GM21737 (cell line): ENCODE measurements at regions not wholly inside any gene's neighbourhood (a gene's known extent, or its start where the extent isn't known, plus 50 kb on each side); places are given as distances from the start of the nearest gene placed in this dataset.
A peak's percentile ranks its signal among the peaks of the same experiment; 100 is the strongest.

ENCODE experiments used
- ATAC-seq: cut with Tn5 transposase; IDR thresholded peaks from one replicate; pipeline ENCODE4 v1.9.1; 2021; ENCODE audit warnings: mild to moderate bottlenecking, moderate library complexity; ENCODE audit not compliant: unreplicated experiment

DNA sequence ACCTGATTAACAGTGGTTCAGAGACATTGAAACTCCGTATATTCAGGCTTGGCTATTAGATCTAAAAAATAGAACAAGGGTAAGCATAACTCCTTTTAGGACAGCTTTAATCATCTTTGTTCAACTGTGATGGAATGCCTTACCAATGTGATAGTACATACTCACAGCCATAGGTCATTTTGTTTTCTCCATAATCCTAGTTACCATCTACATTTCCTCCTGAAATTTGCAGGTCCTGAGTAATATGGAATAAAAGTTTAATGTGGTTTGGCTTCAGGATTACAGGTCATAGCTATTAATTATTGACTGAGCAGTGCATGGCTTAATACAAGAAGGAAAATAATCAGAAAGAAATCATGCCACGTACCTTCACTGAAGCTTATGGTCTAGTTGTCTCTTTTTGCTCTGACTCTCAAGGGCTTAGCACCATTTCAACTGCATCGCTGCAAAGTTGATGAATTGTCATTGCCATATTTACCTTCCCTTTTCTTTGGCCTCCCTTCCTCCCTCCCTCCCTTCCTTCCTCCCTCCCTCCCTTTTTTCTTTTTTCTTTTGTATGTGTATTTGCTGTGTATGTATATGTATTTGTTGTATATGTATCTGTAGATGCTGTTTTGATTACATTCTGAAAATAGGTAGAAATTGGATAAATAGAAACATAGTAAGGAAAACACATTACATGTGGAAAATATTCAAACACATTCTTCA is 250.9 kb upstream of the ZNF608 start:
- ATAC-seq: no peak

DNA sequence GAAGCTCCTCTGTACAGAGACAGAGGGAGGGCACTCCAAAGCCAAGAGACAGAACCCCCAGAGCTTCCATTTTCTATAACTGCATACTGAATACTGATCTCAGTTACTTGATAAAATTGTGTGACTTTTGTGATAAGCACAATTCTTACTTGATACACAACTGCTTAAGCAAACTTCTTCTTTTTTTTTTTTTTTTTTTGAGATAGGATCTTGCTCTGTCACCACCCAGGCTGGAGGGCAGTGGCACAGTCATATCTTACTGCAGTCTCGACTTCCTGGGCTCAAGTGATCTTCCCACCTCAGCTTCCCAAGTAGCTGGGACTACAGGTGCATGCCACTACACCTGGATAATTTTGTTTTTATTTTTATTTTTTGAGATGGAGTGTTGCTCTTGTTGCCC is 252.1 kb upstream of the ZNF608 start:
- no peak for ATAC-seq

DNA sequence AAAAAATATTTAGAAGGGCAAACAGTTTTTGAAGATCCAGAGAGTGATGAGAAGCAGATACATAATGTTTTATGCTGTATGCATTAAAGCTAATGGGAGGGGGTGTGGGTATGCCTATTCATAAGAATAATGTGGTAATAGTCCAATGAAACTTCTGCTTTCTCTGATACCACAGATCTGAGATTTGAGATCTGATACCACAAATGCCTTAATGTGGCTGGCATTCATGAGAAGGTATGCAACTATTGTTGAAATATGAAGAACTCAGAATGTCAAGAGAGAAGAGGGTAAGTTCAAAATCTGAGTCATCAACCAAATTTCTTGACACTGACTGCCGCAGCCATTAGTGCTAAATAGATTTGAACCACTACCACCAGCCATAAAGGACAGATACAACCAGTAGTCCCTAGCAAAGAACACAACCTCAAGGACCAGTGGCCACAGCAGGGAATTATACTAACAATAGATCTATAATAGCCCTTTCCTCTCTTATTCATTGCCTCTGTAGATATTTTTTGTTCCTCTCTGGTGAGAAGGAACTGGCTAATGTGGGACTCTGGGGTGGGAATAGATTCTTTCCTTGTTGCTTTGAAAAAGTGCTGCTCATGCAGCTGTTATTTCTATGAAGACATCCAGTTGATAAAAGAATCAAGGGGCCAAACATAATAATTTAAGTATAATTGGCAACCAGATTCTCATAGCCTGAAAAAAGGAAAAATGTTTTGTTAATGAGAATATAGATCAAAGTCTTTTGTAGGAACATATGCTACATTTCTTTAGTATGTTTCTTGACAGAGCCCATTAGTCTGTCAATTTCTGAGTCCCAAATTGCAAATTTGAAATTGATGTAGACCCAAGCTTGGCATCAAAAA is 256.5 kb upstream of the ZNF608 start:
- ATAC-seq: no peak

DNA sequence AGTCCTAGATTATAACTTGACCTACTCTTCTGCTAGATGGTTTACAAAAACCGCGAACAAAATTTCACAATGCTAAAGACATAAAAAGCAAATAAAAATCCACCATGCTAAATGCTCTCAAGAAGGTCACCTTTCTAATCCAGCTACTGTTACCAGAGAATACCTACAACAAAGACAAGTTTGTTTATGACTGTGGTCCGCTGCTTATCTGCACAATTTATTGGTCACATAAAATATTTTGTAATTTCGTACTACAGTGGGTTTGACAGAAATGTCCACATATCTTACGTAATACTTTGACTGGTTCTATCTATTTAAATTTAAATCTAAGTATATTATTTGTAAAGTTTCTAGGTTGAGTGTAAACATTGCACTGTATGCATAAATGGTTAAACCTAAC is 257.6 kb upstream of the ZNF608 start:
- no peak for ATAC-seq

DNA sequence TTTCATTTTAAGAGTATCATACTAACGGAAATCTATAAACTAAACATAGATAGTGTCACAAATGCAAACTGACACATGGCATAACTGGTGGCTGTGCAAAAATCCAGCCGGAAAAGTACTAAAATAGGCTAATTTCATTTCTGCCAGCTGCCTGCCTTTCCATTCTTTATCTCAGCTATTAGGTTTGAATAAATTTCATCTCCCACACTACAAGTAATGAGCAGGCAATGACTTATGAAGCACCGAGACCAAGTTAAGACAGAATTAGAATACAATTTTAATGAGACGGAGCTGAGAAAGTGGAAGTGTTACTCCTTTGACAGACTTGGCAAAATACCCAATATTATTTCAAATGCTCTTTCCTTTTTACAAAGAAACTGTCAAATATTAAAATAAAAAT is 258.8 kb upstream of the ZNF608 start:
- ATAC-seq: no peak

DNA sequence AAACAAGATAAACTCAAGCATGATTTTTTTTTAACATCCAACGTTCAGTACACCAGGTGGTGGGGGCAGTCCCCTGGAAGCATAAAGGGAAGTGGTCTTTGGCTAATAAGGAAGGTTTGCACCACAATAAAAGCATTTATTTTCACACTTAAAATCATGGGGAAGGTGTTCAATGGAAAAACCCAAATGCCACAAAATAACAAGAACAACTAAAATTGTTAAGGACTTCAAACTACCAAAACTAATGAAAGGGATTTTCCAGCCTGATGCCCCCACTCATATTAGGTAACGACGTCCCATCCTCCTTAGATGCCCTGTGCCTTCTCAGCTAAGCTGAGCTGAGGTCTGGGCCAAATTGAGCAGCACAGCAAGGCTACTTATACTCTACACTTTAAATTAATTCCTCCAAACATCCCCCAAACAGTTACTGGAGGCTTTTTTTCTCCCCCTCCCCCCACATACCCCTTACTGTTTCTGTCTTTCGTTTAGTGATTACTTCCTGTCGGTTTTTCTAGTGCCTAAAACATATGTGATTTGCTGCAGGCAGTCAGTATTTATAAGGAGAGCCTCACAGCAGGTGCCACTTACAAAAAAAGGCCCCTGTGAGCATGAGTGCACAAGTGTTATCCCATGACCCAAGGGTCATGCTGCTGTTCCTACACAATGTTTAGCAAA is 259.7 kb upstream of the ZNF608 start:
- peak; percentile 70 for ATAC-seq

DNA sequence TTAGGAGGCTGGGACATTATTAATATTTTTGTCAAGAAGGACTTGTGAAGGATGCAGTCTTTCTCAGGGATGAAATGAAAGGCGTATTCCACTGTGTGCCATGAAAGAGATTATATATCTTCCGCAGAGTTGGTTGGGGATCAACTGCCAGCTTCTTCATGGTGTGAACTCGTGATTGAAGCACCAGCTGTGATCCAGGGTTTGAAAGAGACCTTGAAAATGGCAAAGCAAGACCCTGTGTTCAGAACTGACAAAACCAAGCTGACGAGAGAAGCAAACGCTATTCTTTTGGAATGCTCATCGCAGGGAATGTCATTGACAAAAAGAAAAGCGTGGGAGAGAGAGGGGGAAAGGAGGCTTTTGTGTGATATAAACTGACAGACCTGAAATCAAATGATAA is 263.9 kb upstream of the ZNF608 start:
- no peak for ATAC-seq

DNA sequence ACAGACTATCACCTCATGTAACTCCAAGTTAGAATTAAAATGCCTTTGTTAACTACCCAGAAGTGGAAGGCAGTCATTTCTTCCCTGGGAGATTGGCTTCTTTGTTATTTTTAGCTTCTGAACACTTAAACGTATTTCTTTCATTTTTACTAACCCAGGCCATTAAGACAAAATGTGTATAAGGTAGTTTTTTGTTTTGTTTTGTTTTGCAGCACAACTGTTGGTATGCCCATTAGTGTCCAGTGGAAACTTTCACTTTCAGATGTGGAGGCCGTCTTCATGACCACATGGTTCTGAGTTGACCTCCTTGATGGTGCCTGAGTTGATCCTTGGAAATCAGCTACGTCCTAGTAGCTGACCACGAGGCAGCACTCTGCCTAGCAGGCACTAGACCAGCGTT is 264.6 kb upstream of the ZNF608 start:
- ATAC-seq: no peak

DNA sequence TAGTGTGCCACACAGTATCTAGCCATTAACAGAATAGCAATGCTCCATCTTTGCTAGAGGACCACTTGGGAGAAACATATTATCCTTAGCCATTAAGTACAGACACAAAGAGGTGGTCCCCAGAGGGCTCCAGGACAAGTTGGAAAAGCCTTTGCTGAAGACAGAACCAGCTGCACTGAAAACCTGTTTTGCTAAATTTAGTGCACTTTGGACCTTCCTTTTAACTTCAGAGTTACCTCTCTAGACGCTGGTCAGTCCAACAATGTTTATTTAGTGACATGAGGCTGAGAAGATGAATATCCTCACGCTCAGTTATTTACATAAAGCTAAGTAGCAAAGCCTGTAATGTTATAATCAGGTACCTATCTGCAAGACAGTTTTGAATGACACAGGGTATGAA is 265.0 kb upstream of the ZNF608 start:
- ATAC-seq: no peak

DNA sequence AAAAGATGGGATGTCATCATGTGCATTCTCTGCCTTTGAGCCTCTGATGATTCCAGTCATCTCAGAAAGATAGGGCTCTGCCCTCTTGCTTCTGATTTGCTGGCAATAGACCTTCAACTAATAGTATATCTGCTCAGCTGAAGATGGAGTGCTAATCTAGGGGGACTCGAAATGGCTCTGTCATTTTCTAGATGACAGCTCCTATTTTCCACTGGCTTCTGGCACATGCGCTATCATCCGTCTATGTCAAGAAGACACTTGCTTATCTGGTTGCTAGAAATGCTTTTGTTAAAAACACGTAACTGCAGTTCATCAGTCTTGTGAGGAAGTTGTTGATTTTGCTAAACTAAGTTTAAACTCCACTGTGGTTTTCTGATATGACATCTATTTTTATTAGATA is 265.5 kb upstream of the ZNF608 start:
- no peak for ATAC-seq

DNA sequence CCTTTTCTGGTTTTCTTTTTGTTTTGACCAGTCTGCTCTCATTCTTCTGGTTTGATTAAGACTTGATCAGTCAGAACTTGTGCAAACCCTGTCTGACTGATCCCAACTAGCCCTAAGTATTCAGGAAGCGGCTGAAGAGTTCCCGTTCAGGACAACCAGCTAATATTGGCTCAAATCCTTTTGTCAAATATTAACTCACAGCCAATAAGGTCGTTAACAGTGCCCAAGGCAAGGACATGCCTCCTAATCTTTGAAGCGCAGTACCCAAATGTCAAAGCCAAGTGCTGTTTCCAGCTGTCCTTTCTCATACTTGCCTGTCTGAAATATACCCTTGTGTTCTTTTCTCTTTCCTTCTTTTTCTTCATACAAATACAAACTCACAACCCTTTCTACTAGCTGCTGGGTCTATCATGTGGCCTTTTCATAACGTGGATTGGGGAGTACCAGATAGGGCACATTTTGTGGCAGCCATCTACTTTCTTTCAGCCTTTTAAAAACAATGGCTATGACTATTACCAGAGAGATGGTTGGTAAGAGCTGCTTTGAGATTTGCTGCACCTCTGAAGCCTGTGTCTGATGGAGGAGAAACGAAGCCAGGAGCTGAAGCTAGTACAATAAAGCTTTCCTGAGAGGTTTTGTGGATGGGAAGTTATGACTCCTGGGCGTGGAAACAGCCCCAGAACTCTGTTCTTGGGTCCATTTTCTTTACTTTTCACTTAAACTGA is 266.4 kb upstream of the ZNF608 start:
- no peak for ATAC-seq

DNA sequence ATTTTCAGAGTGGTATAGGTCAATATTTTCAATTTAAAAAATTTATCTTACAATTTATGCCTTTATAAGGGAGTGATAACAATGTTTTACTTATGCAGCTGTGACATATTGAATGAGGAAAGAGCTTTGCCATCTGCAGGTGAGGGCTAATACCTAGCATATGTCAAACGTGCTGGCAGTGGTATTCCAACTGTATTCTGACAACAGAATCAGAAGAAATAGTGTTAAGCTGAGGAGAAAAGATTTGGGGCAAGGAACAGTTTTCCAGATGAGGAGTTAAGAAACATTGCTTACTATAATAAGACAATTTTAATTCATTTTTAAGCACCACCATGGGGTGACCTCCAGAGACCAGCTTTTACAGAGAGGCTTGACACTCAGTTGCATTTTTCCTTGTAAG is 267.8 kb upstream of the ZNF608 start:
- ATAC-seq: no peak

DNA sequence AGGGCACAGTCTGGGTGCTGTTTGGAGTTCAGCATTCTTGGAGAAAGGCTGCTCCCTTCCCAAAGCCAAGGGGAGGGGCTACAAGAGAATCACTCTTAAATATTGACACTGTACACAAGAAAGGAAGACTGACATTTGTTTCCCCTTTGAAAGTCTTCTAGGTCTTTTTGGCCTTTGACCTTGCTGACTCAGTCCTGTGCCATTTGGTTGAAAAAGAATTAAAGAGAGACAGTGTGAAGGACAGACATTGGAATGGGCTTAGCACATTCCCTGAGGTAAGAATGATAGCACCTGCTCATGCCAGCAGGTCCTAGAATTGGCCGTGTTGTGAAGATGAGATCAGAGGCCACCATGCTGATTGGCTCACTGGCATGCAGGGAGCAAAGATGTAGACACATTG is 271.4 kb upstream of the ZNF608 start:
- ATAC-seq: no peak

DNA sequence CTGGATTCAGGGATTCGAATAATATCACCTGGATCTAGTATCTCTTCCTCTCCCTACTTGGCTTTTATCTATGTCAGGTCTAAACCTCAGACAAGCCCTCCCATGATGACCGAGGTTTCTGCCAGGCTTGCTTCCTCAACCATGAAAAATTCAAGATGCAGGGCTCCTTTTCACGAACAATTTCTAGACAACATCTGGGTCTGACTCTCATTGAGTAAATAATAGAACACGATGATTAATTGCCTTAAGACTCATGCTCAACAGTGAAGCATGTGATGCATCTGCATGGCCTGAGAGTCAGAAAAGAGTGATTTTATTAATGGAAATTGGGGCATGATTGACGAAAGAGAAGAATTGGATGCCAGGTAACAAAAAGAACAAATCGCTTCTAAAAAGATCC is 277.2 kb upstream of the ZNF608 start:
- ATAC-seq: no peak

DNA sequence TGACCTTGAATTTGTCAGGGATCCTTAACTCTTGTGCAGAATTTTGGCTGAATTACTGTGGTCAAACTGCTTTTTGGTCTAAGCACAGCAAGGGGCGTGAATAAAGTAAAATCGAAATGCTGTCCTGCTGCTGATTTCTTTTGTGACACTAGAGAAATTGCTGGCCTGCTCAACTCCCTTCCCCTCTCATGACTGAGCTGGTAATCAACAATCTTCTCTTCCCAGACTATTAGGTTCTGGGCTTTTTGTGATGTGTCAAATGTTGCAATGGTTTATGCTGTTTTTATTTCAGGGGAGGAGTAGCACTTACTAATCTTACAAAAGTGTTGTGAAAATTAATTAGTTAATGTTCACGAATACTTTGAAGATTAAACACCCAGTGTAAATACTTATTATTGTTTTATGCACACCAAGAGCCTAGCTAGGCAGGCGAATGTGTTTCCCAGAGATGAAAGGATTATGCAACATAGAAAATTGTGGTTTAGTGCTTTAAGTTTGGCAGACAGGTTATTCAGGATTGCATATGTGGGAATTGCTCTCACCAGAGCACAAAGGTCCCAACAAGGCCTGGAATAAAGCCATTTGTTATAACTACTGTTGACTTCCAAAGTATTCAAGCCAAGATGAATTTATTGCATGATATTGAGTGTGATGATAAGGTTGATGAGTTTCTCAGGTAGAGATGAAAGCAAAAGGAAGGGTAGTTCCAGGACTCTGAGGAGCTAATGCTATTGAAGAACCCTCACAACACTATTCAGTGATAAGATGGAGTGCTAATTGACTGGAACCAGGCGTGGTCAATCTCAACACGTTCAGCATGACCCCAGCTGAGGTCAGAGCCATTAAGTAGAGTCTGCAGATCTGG is 280.7 kb upstream of the ZNF608 start:
- ATAC-seq: no peak

DNA sequence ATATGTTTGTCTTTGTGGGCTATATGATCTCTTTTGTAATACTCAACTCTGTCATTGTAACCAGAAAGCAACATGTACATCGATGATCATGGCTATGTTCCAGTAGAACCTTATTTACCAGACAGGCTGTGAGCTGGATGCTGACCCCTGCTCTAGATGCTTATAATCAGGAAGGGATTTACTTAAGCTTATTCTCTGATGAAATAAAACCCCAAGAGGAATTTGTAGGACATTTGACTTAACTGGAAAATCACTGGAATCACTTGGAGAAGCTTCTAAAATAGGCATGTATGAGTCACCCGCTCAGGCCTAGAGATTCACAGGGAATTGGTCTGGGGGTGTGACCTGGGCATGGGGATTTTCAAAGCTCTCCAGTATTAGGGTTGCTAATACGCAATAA is 285.8 kb upstream of the ZNF608 start:
- ATAC-seq: no peak

DNA sequence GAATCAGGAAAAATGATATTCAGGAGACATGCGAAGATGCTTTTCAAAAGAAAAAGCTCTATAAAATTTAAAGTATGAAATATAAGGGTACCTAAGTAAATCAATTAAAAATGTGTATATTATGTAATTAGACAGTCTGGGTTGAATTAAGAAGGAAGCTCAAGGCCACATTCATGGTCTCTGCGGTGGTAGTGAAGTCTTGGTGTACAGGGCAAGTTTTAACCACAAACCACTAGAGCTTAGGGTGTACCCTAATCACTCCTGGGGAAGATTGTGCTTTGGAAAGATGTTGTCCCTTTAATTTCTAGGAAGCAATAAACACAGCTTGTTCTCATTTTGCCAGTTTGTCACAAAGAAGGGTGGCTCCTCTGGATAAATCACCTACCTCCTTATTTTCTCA is 287.2 kb upstream of the ZNF608 start:
- ATAC-seq: no peak

DNA sequence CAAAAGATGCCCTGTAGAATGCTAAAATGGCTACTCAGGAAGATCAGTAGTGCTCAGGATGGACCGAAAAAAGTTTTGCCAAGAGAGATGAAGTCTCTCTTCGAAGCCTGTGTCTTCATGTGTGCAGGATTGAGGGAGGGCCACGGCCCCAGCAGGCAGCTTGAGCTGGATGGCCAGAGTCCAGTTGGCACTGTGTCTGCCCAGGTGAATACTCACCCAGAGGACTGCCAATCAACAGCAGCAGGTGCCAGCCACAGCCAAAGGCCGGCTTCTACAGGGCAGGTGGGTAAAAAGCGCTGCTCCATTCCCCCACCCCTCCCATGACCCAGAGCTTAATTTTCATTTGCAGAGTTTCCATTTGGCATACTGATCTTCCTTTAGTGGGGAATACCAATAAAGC is 287.9 kb upstream of the ZNF608 start:
- ATAC-seq: no peak

DNA sequence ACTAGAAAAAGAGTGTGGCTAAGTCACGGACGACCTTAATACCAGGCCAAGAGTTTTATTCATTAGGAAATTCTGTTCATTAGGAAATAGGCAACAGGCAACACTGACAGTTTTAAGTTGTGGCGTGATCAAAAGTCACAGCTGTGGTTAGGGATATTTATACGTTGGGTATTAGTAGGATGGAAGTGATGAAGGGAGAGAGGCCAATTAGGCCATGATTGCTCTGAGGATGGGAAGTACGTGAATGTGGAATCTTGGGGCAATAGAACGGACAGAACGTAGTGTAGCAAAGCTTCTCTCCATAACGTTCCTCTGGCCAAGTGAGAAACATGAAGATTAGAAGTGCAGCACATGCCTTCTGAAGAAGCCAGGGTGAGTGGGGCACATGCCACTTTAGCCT is 290.1 kb upstream of the ZNF608 start:
- no peak for ATAC-seq

DNA sequence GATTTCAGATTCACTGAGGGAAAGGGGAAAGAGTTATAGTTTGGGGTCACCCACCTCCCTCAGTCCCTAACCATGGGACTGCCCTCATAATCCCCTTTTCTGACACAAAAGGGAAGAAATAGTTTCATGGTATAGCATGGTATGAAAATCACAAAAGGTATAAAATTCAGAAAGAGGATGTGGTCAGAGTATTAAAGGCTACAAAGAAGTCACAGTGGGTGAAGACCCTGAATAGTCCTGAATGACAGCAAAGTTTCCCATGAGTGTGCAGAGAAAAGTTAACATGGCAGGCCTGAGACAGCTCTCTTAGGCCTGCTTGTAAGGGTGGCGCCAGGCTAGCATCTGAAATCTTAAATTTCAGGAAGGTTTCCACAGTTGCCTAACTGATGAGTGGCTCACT is 290.6 kb upstream of the ZNF608 start:
- ATAC-seq: no peak
